HepG2 (cell line): ENCODE measurements at regions not wholly inside any gene's neighbourhood (a gene's known extent, or its start where the extent isn't known, plus 50 kb on each side); places are given as distances from the start of the nearest gene placed in this dataset.
A peak's percentile ranks its signal among the peaks of the same experiment; 100 is the strongest.

Experiments used
- CCDC6 ChIP-seq: sonication (generic); formaldehyde crosslinking; IDR thresholded peaks from 2 replicates; pipeline ENCODE4 v1.8.1; 2022; ENCODE audit warnings: mild to moderate bottlenecking, missing genetic modification reagents, moderate library complexity
- HNRNPK ChIP-seq: fragments of 200-400 bp; formaldehyde crosslinking; IDR thresholded peaks from 2 replicates; pipeline ENCODE4 v1.6.1; 2018; ENCODE audit warnings: low read length, low read depth, moderate library complexity, mild to moderate bottlenecking; ENCODE audit not compliant: poor library complexity, severe bottlenecking
- RAD51 ChIP-seq: fragments of 450-650 bp; IDR thresholded peaks from 2 replicates; pipeline ENCODE4 v1.6.1; 2016; ENCODE audit warnings: borderline replicate concordance
- RARA ChIP-seq: IDR thresholded peaks from 2 replicates; pipeline ENCODE4 v1.6.1; 2016; ENCODE audit warnings: missing genetic modification reagents, missing compliant biosample characterization
- SIN3A ChIP-seq: IDR thresholded peaks from 2 replicates; pipeline ENCODE4 v1.6.1; 2011; ENCODE audit warnings: low read depth, mild to moderate bottlenecking, control low read depth, low read length, borderline replicate concordance
- ZNF788 ChIP-seq: sonication (generic); formaldehyde crosslinking; IDR thresholded peaks from 2 replicates; pipeline ENCODE4 v1.5.0; 2020; ENCODE audit warnings: mild to moderate bottlenecking, missing genetic modification reagents, borderline replicate concordance
- TF ChIP-seq, protein P1 (sequence below): sonication (generic); formaldehyde crosslinking; IDR thresholded peaks from 2 replicates; pipeline ENCODE4 v1.4.0; 2020; ENCODE audit warnings: missing genetic modification reagents
- TF ChIP-seq, protein P2 (sequence below): sonication (generic); formaldehyde crosslinking; IDR thresholded peaks from 2 replicates; pipeline ENCODE4 v1.9.0; 2021; ENCODE audit warnings: missing genetic modification reagents, borderline replicate concordance
- TF ChIP-seq, protein P3 (sequence below): sonication (generic); formaldehyde crosslinking; IDR thresholded peaks from 2 replicates; pipeline ENCODE4 v1.4.0; 2020; ENCODE audit warnings: mild to moderate bottlenecking, missing genetic modification reagents, borderline replicate concordance
- TF ChIP-seq, protein P4 (sequence below): sonication (generic); formaldehyde crosslinking; IDR thresholded peaks from 2 replicates; pipeline ENCODE4 v1.4.0; 2020; ENCODE audit warnings: missing genetic modification reagents, mild to moderate bottlenecking, borderline replicate concordance
- TF ChIP-seq, protein P5 (sequence below): IDR thresholded peaks from 2 replicates; pipeline ENCODE4 v1.6.1; 2016

DNA sequence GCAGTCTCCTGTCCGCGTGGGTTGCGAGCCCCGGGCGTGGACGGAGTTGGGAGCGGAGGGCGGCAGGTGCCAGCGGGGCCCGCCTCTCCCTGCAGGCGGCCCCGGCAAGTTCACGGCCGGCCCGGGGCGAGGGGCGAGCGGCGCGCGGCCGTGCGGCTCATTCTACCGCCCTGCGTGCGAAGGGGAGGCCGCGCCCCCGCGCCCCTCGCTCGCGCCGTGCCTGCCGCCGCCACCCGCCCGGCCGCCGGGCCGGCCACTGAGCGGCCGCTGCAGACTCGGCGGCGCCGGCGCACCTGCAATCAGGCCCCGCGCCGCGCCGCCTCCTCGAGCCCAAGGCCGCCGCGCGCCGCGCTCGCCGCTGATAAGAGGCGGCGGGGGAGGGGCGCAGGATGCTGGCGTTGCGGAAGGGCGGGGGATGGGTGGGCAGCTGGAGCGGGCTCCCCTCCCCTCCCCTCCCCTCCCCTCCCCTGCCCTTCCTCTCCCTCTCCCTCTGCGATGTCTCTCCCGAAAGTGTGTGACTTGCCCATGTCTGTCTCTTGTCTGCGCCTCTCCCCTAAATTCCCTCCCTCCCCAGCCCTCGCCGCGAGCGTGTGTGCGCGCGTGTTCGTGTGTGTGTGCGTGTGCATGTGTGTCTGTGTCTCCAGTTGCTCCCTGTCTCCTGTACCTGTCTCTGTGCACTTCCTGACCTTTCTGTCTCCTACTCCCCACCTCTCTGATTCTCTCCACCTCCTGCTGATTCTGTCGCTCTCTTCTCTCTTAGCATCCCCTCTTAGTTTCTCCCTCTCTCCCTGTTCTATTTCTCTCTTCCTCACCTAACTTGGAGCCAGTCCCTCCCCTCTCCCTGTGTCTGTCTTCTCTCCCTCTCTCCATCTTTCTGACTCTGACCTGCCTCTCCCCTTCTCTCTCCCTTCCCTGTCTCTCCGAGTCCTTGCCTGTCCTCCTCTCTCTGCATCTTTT, 768.1 kb upstream of the TBX3 start (continued):
- TF ChIP-seq, protein P1, sequence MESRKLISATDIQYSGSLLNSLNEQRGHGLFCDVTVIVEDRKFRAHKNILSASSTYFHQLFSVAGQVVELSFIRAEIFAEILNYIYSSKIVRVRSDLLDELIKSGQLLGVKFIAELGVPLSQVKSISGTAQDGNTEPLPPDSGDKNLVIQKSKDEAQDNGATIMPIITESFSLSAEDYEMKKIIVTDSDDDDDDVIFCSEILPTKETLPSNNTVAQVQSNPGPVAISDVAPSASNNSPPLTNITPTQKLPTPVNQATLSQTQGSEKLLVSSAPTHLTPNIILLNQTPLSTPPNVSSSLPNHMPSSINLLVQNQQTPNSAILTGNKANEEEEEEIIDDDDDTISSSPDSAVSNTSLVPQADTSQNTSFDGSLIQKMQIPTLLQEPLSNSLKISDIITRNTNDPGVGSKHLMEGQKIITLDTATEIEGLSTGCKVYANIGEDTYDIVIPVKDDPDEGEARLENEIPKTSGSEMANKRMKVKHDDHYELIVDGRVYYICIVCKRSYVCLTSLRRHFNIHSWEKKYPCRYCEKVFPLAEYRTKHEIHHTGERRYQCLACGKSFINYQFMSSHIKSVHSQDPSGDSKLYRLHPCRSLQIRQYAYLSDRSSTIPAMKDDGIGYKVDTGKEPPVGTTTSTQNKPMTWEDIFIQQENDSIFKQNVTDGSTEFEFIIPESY (CRISPR knock-in tag): peak; percentile 77; the same call in 1 of the 2 replicates
- TF ChIP-seq RARA (CRISPR knock-in tag): 0 out of 2 replicates have a peak, but pooled peaks have one; percentile 6
- 0 out of 2 replicates have a peak, but pooled peaks have one; percentile 35 for TF ChIP-seq ZNF788 (CRISPR knock-in tag)
- TF ChIP-seq SIN3A: 0 out of 2 replicates have a peak, but pooled peaks have one; percentile 30
- no peak for TF ChIP-seq RAD51
- TF ChIP-seq, protein P2, sequence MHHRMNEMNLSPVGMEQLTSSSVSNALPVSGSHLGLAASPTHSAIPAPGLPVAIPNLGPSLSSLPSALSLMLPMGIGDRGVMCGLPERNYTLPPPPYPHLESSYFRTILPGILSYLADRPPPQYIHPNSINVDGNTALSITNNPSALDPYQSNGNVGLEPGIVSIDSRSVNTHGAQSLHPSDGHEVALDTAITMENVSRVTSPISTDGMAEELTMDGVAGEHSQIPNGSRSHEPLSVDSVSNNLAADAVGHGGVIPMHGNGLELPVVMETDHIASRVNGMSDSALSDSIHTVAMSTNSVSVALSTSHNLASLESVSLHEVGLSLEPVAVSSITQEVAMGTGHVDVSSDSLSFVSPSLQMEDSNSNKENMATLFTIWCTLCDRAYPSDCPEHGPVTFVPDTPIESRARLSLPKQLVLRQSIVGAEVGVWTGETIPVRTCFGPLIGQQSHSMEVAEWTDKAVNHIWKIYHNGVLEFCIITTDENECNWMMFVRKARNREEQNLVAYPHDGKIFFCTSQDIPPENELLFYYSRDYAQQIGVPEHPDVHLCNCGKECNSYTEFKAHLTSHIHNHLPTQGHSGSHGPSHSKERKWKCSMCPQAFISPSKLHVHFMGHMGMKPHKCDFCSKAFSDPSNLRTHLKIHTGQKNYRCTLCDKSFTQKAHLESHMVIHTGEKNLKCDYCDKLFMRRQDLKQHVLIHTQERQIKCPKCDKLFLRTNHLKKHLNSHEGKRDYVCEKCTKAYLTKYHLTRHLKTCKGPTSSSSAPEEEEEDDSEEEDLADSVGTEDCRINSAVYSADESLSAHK (CRISPR knock-in tag): no peak
- TF ChIP-seq, protein P3, sequence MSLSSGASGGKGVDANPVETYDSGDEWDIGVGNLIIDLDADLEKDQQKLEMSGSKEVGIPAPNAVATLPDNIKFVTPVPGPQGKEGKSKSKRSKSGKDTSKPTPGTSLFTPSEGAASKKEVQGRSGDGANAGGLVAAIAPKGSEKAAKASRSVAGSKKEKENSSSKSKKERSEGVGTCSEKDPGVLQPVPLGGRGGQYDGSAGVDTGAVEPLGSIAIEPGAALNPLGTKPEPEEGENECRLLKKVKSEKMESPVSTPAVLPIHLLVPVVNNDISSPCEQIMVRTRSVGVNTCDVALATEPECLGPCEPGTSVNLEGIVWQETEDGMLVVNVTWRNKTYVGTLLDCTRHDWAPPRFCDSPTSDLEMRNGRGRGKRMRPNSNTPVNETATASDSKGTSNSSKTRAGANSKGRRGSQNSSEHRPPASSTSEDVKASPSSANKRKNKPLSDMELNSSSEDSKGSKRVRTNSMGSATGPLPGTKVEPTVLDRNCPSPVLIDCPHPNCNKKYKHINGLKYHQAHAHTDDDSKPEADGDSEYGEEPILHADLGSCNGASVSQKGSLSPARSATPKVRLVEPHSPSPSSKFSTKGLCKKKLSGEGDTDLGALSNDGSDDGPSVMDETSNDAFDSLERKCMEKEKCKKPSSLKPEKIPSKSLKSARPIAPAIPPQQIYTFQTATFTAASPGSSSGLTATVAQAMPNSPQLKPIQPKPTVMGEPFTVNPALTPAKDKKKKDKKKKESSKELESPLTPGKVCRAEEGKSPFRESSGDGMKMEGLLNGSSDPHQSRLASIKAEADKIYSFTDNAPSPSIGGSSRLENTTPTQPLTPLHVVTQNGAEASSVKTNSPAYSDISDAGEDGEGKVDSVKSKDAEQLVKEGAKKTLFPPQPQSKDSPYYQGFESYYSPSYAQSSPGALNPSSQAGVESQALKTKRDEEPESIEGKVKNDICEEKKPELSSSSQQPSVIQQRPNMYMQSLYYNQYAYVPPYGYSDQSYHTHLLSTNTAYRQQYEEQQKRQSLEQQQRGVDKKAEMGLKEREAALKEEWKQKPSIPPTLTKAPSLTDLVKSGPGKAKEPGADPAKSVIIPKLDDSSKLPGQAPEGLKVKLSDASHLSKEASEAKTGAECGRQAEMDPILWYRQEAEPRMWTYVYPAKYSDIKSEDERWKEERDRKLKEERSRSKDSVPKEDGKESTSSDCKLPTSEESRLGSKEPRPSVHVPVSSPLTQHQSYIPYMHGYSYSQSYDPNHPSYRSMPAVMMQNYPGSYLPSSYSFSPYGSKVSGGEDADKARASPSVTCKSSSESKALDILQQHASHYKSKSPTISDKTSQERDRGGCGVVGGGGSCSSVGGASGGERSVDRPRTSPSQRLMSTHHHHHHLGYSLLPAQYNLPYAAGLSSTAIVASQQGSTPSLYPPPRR (CRISPR knock-in tag): peak; percentile 50; the same call in 1 of the 2 replicates
- 0 out of 2 replicates have a peak, but pooled peaks have one; percentile 54 for TF ChIP-seq CCDC6
- TF ChIP-seq, protein P4, sequence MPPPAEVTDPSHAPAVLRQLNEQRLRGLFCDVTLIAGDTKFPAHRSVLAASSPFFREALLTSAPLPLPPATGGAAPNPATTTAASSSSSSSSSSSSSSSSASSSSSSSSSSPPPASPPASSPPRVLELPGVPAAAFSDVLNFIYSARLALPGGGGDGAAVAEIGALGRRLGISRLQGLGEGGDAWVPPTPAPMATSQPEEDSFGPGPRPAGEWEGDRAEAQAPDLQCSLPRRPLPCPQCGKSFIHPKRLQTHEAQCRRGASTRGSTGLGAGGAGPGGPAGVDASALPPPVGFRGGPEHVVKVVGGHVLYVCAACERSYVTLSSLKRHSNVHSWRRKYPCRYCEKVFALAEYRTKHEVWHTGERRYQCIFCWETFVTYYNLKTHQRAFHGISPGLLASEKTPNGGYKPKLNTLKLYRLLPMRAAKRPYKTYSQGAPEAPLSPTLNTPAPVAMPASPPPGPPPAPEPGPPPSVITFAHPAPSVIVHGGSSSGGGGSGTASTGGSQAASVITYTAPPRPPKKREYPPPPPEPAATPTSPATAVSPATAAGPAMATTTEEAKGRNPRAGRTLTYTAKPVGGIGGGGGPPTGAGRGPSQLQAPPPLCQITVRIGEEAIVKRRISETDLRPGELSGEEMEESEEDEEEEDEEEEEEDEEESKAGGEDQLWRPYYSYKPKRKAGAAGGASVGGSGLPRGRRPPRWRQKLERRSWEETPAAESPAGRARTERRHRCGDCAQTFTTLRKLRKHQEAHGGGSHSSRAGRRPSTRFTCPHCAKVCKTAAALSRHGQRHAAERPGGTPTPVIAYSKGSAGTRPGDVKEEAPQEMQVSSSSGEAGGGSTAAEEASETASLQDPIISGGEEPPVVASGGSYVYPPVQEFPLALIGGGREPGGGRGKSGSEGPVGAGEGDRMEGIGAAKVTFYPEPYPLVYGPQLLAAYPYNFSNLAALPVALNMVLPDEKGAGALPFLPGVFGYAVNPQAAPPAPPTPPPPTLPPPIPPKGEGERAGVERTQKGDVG (CRISPR knock-in tag): 0 out of 2 replicates have a peak, but pooled peaks have one; percentile 38
- TF ChIP-seq, protein P5, sequence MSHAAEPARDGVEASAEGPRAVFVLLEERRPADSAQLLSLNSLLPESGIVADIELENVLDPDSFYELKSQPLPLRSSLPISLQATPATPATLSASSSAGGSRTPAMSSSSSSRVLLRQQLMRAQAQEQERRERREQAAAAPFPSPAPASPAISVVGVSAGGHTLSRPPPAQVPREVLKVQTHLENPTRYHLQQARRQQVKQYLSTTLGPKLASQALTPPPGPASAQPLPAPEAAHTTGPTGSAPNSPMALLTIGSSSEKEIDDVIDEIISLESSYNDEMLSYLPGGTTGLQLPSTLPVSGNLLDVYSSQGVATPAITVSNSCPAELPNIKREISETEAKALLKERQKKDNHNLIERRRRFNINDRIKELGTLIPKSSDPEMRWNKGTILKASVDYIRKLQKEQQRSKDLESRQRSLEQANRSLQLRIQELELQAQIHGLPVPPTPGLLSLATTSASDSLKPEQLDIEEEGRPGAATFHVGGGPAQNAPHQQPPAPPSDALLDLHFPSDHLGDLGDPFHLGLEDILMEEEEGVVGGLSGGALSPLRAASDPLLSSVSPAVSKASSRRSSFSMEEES (CRISPR knock-in tag): 0 out of 2 replicates have a peak, but pooled peaks have one; percentile 27
- peak; percentile 87 for TF ChIP-seq HNRNPK
